Astrocyte of the cerebellum (primary cell): ENCODE measurements at regions not wholly inside any gene's neighbourhood (a gene's known extent, or its start where the extent isn't known, plus 50 kb on each side); places are given as distances from the start of the nearest gene placed in this dataset.
A peak's percentile ranks its signal among the peaks of the same experiment; 100 is the strongest.

Experiments used
- DNase-seq: peaks from one replicate; pipeline ENCODE4 v3.0.0-alpha.2; 2011; ENCODE audit warnings: low read depth
- H3K4me3 ChIP-seq: 2 replicates; pipeline ENCODE4 v1.5.1; 2011; ENCODE audit warnings: mild to moderate bottlenecking, low read depth, low read length, moderate library complexity
- CTCF ChIP-seq: IDR thresholded peaks from 2 replicates; pipeline ENCODE4 v1.5.1; 2012; ENCODE audit warnings: low read length, low read depth, moderate library complexity, mild to moderate bottlenecking; ENCODE audit errors: missing control alignments
- in situ Hi-C: cut with HindIII; loops from 2 replicates; pipeline ENCODE4 v1.10.0; 2017; ENCODE audit warnings: low sequenced_read_pairs

- no peak for DNase-seq
- TF ChIP-seq CTCF = no peak
- no peak overlapping the region for H3K4me3 ChIP-seq
- in situ Hi-C loops = loop anchor here (5.0 kb wide), 1 partner anchor 317 kb away; no protein-coding TSS in a partner anchor
Measured at GRCh38 chr17:68775318-68775717, 174.2 kb upstream of the FAM20A start.

- in situ Hi-C loops = no loop called here
- TF ChIP-seq CTCF = peak; percentile 72
- peak; percentile 56 for DNase-seq
- H3K4me3 ChIP-seq = no peak overlapping the region
Measured at GRCh38 chr17:68771867-68772515, 170.8 kb upstream of the FAM20A start.

GRCh38 chr17:68768804-68769203 lies 167.6 kb upstream of the FAM20A start:
- no peak overlapping the region for H3K4me3 ChIP-seq
- no peak for DNase-seq
- in situ Hi-C loops = no loop called here
- no peak for TF ChIP-seq CTCF

GRCh38 chr17:68766640-68767039 lies 165.5 kb upstream of the FAM20A start:
- DNase-seq = no peak
- H3K4me3 ChIP-seq = no peak overlapping the region
- in situ Hi-C loops = no loop called here
- no peak for TF ChIP-seq CTCF

- no peak for TF ChIP-seq CTCF
- no peak overlapping the region for H3K4me3 ChIP-seq
- no peak for DNase-seq
- in situ Hi-C loops = no loop called here
Measured at GRCh38 chr17:68763562-68763961, 162.4 kb upstream of the FAM20A start.

GRCh38 chr17:68762911-68763310 lies 161.7 kb upstream of the FAM20A start:
- H3K4me3 ChIP-seq = no peak overlapping the region
- in situ Hi-C loops = no loop called here
- no peak for DNase-seq
- TF ChIP-seq CTCF = no peak
